Esophagus squamous epithelium (tissue), 4 donors: ENCODE measurements at regions not wholly inside any gene's neighbourhood (a gene's known extent, or its start where the extent isn't known, plus 50 kb on each side); places are given as distances from the start of the nearest gene placed in this dataset.

ENCODE experiments used
- CTCF ChIP-seq, 6 experiments: fragments of 450-650 bp in 4 of 6; fragments of 200-600 bp in 2 of 6; sonication (generic) in 2 of 6; IDR thresholded peaks; one replicate each; pipeline ENCODE4 v1.5.1; 2016 to 2019; ENCODE audit warnings: antibody characterized with exemption in 6 of 6, mild to moderate bottlenecking in 4 of 6, moderate library complexity in 4 of 6
- POLR2A ChIP-seq, 4 donors: fragments of 450-650 bp; IDR thresholded peaks; one replicate each; pipeline ENCODE4 v1.6.1; 2017; ENCODE audit warnings: antibody characterized with exemption in 4 of 4, mild to moderate bottlenecking in 4 of 4, moderate library complexity in 3 of 4

- TF ChIP-seq CTCF (IDR thresholded peaks at IDR 0.05) = no peak
- TF ChIP-seq POLR2A (IDR thresholded peaks at IDR 0.05) = no peak
Measured at GRCh38 chr13:106233134-106233735, 302.2 kb downstream of the EFNB2 start.
